DND-41 (cell line): ENCODE measurements at regions not wholly inside any gene's neighbourhood (a gene's known extent, or its start where the extent isn't known, plus 50 kb on each side); places are given as distances from the start of the nearest gene placed in this dataset.

Source experiments
- EZH2 ChIP-seq: IDR thresholded peaks from 3 replicates; pipeline ENCODE4 v1.6.1; 2012; ENCODE audit warnings: borderline replicate concordance, low read depth, mild to moderate bottlenecking, moderate library complexity, low read length, inconsistent platforms; ENCODE audit not compliant: severe bottlenecking
- TF ChIP-seq, protein P1 (sequence below): IDR thresholded peaks from 2 replicates; pipeline ENCODE4 v1.5.1; 2012; ENCODE audit warnings: borderline replicate concordance, low read length, moderate library complexity, mild to moderate bottlenecking; ENCODE audit not compliant: poor library complexity, severe bottlenecking; ENCODE audit errors: extremely low read depth

DNA sequence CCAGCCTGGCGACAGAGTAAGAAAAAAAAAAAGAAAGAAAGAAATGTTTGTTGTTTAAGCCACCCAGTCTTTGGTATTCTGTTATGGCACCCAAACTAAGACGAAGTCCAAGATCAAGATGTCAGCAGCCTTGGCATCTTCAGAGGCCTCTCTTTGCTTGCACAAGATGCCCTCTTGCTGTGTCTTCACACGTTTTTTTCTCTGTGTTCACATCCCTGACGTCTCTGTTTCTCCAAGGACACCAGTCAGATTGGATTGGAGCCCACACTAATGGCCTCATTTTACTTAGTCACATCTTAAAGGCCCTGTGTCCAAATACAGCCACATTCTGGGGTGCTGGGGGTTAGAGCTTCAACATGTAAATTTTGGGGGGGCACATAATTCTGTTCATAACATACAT, 380.9 kb downstream of the GJA1 start:
- TF ChIP-seq, protein P1, sequence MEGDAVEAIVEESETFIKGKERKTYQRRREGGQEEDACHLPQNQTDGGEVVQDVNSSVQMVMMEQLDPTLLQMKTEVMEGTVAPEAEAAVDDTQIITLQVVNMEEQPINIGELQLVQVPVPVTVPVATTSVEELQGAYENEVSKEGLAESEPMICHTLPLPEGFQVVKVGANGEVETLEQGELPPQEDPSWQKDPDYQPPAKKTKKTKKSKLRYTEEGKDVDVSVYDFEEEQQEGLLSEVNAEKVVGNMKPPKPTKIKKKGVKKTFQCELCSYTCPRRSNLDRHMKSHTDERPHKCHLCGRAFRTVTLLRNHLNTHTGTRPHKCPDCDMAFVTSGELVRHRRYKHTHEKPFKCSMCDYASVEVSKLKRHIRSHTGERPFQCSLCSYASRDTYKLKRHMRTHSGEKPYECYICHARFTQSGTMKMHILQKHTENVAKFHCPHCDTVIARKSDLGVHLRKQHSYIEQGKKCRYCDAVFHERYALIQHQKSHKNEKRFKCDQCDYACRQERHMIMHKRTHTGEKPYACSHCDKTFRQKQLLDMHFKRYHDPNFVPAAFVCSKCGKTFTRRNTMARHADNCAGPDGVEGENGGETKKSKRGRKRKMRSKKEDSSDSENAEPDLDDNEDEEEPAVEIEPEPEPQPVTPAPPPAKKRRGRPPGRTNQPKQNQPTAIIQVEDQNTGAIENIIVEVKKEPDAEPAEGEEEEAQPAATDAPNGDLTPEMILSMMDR = no peak
- TF ChIP-seq EZH2 = no peak
